CD8-positive, alpha-beta memory T cell (primary cell): ENCODE measurements at regions not wholly inside any gene's neighbourhood (a gene's known extent, or its start where the extent isn't known, plus 50 kb on each side); places are given as distances from the start of the nearest gene placed in this dataset.

Experiments
- CTCF ChIA-PET: fragments of 350-600 bp; sonication (Branson Sonifier 250); formaldehyde crosslinking; loops from one replicate; lab custom pipeline; 2021; ENCODE audit warnings: antibody characterized with exemption; lab: Charles Lee
- POLR2A ChIA-PET: fragments of 350-600 bp; sonication (Branson Sonifier 250); formaldehyde crosslinking; loops from one replicate; lab custom pipeline; 2021; ENCODE audit warnings: antibody characterized with exemption; lab: Charles Lee
- DNase-seq, 5 donors: peaks; one replicate each; pipeline versions ENCODE4 v3.0.0 to v3.0.0-alpha.2; 2020 to 2022; ENCODE audit warnings: mixed read lengths in 1 of 5
- H3K27ac ChIP-seq: one replicate; pipeline ENCODE4 v1.7.0; 2013; ENCODE audit warnings: low read depth, mild to moderate bottlenecking, low read length, moderate library complexity
- H3K27me3 ChIP-seq: 2 replicates; pipeline ENCODE4 v1.7.0; 2013; ENCODE audit warnings: low read length, mild to moderate bottlenecking; ENCODE audit not compliant: insufficient read depth, poor library complexity, severe bottlenecking
- H3K36me3 ChIP-seq: 2 replicates; pipeline ENCODE4 v1.7.0; 2013; ENCODE audit warnings: mild to moderate bottlenecking, low read length, moderate library complexity; ENCODE audit not compliant: insufficient read depth
- H3K4me1 ChIP-seq: 2 replicates; pipeline ENCODE4 v1.7.0; 2013; ENCODE audit warnings: mild to moderate bottlenecking, low read length, moderate library complexity; ENCODE audit not compliant: insufficient read depth
- H3K4me3 ChIP-seq: 2 replicates; pipeline ENCODE4 v1.7.0; 2013; ENCODE audit warnings: mild to moderate bottlenecking, low read length
- H3K9me3 ChIP-seq: 2 replicates; pipeline ENCODE4 v1.7.0; 2013; ENCODE audit warnings: mild to moderate bottlenecking, low read length
- H3K27ac Mint-ChIP-seq, 8 donors: one replicate each; pipeline ENCODE4 v1.8.0; 2020 to 2021; ENCODE audit warnings: mixed read lengths in 8 of 8, mild to moderate bottlenecking in 6 of 8, inconsistent platforms in 3 of 8, moderate library complexity in 3 of 8
- H3K27me3 Mint-ChIP-seq, 2 donors: one replicate each; pipeline ENCODE4 v1.8.0; 2020 to 2021; ENCODE audit warnings: mixed read lengths in 2 of 2, mild to moderate bottlenecking in 1 of 2, moderate library complexity in 1 of 2
- H3K36me3 Mint-ChIP-seq, 3 donors: one replicate each; pipeline ENCODE4 v1.8.0; 2020 to 2021; ENCODE audit warnings: mixed read lengths in 3 of 3, inconsistent platforms in 1 of 3, mild to moderate bottlenecking in 1 of 3
- H3K4me1 Mint-ChIP-seq, 3 donors: one replicate each; pipeline ENCODE4 v1.8.0; 2020 to 2021; ENCODE audit warnings: mixed read lengths in 3 of 3, inconsistent platforms in 1 of 3, mild to moderate bottlenecking in 1 of 3
- H3K4me3 Mint-ChIP-seq, 7 donors: one replicate each; pipeline ENCODE4 v1.8.0; 2020 to 2021; ENCODE audit warnings: mixed read lengths in 7 of 7, mild to moderate bottlenecking in 6 of 7, moderate library complexity in 4 of 7, inconsistent platforms in 2 of 7
- H3K9me3 Mint-ChIP-seq, 5 donors: one replicate each; pipeline ENCODE4 v1.8.0; 2020 to 2022; ENCODE audit warnings: mixed read lengths in 5 of 5, mild to moderate bottlenecking in 3 of 5, moderate library complexity in 2 of 5, inconsistent platforms in 1 of 5

DNA sequence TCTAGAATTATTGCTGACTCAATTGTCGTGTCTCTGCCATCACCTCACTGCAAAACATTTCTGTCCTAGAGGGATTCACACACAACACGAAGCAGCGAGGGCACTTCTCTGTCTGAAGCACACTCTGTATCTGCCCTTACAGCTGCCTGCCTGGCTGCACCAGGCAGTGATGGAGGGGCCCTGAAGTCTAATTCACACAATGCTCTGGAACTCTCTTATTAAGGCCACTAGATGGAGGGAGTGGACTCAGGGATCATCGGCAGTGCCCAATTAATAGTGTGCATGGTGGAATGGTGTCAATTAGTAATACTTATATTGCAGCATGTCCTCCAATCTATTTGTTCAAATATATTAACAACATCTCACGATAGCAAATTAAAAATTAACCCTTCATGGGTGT is 157.5 kb upstream of the MAP1B start:
- Histone ChIP-seq H3K27ac (no peak overlapping the region), H3K4me1 (no peaks in the 10 kb centered on the region), H3K4me3 (no peak overlapping the region), H3K27me3 (no peaks in the 10 kb centered on the region), H3K36me3 (no peaks in the 10 kb centered on the region), H3K9me3 (no peaks in the 10 kb centered on the region)
- DNase-seq: no peak
- peaks cover 0 to 3% (median 0%) of the 10 kb centered on the region in 3 donors for H3K36me3 Mint-ChIP-seq
- H3K27ac Mint-ChIP-seq: no peak overlapping the region
- peaks cover 10 to 23% of the 10 kb centered on the region in 2 donors for H3K27me3 Mint-ChIP-seq
- no peak overlapping the region for H3K4me3 Mint-ChIP-seq
- H3K9me3 Mint-ChIP-seq: peaks cover 0 to 5% (median 2%) of the 10 kb centered on the region in 5 donors
- ChIA-PET POLR2A (no interaction called here), CTCF (interaction anchor here (1.1 kb wide), 1 partner anchor 18 kb away, joined by 3 read pairs; no protein-coding TSS in a partner anchor)
- no peaks in the 10 kb centered on the region for H3K4me1 Mint-ChIP-seq

DNA sequence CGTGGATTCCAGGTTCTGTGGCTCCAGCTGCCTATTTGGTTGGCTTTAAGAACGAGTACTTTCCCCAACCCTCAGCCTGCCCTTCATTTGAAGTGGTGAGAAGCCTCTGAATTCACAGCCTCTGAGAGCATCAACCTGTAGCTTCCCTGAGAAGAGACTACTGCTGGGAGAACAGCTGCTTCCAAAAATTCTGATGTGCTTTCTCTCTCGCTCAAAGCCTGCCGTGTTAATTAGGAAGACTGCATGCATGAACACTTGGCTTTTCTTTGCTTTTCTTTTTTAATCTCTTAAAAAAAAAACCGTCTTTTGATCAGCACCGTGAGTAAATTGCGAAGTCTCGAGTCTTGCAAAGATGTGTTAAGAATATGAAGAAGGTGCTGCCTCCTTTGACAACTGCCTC is 153.4 kb upstream of the MAP1B start:
- Mint-ChIP-seq H3K9me3 (peaks cover 0 to 5% (median 2%) of the 10 kb centered on the region in 5 donors), H3K4me1 (no peaks in the 10 kb centered on the region), H3K4me3 (no peak overlapping the region), H3K36me3 (peaks cover 0 to 3% (median 0%) of the 10 kb centered on the region in 3 donors), H3K27ac (no peak overlapping the region), H3K27me3 (peaks cover 10 to 34% of the 10 kb centered on the region in 2 donors)
- no peak for DNase-seq
- no peaks in the 10 kb centered on the region for H3K27me3 ChIP-seq
- POLR2A ChIA-PET: no interaction called here
- H3K27ac ChIP-seq: no peak overlapping the region
- H3K36me3 ChIP-seq: no peaks in the 10 kb centered on the region
- no peaks in the 10 kb centered on the region for H3K9me3 ChIP-seq
- H3K4me1 ChIP-seq: no peaks in the 10 kb centered on the region
- CTCF ChIA-PET: no interaction called here
- no peak overlapping the region for H3K4me3 ChIP-seq

DNA sequence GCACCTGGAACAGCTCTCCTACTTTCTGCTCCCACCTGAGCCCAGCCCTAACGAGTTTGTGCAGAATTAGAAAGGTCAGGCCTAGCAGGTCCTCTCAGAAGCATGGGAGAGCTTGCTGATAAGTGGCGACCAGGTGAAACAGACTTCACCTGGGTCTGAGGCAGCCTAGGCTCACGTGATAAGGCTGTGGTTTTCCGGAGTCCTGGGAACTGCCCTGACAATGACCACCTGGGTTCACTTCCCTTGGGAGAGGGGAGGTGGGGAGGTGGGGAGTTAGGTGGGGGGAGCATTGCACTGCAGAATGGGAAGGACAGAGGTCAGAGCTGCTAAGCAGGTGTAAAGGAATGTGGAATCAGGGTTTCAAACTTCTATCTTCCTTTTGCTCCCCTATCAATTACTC is 152.9 kb upstream of the MAP1B start:
- Histone ChIP-seq H3K27me3 (no peaks in the 10 kb centered on the region), H3K27ac (no peak overlapping the region), H3K4me1 (no peaks in the 10 kb centered on the region), H3K36me3 (no peaks in the 10 kb centered on the region), H3K4me3 (no peak overlapping the region), H3K9me3 (no peaks in the 10 kb centered on the region)
- Mint-ChIP-seq H3K27me3 (peaks cover 8 to 34% of the 10 kb centered on the region in 2 donors), H3K9me3 (peaks cover 0 to 5% (median 2%) of the 10 kb centered on the region in 5 donors), H3K4me1 (no peaks in the 10 kb centered on the region), H3K4me3 (no peak overlapping the region), H3K27ac (peak overlapping the region in 1 of 8 donors; percentile 21), H3K36me3 (peaks cover 0 to 3% (median 0%) of the 10 kb centered on the region in 3 donors)
- CTCF ChIA-PET: no interaction called here
- POLR2A ChIA-PET: no interaction called here
- DNase-seq: no peak

DNA sequence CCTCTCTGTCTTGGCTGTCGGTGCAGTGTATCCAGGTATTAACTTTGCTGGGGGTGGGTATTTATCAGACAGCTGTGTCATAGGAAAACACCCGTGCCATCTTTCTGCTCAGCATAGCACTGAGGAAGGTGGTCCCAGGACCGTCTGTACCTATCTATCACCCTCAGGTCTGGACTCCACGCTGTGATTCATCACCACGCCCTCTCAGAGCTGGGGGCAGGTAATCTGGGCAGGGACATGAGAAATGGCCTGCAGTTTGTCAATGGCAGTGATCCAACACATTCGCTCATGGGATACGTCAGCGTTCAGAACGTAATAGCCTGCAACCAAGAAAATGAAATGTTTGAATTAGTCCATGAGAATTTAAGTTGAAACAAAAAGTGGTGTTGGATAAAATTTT is 151.6 kb upstream of the MAP1B start:
- Mint-ChIP-seq H3K36me3 (no peaks in the 10 kb centered on the region), H3K9me3 (peaks cover 0 to 5% (median 0%) of the 10 kb centered on the region in 5 donors), H3K4me1 (no peaks in the 10 kb centered on the region), H3K27ac (no peak overlapping the region), H3K27me3 (peaks cover 7 to 34% of the 10 kb centered on the region in 2 donors), H3K4me3 (no peak overlapping the region)
- Histone ChIP-seq H3K36me3 (no peaks in the 10 kb centered on the region), H3K27ac (no peak overlapping the region), H3K4me3 (no peak overlapping the region), H3K27me3 (no peaks in the 10 kb centered on the region), H3K9me3 (no peaks in the 10 kb centered on the region), H3K4me1 (no peaks in the 10 kb centered on the region)
- POLR2A ChIA-PET: no interaction called here
- no peak for DNase-seq
- CTCF ChIA-PET: no interaction called here

DNA sequence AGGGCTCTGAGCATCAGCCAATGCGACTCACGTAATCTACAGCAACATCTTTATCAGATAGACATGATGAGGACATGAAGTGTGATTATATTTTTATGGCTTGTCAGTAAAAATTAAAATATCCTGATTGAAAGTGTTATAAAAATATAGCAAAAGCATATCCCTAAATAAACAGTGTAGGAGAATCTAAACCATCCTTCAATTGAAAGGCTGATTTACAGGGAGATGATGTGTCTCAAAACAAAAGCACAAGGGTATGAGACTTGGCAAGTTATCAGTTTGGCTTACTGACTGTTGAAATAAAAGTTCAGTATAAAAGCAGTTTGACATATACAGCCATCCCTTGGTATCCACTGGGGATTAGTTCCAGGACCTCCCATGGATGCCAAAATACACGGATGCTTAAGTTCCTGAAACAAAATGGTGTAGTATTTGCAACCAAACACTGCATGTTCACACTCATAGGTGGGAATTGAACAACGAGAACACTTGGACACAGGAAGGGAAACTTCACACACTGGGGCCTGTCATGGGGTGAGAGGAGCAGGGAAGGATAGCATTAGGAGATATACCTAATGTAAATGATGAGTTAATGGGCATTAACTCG is 149.9 kb upstream of the MAP1B start:
- ChIA-PET CTCF (no interaction called here), POLR2A (no interaction called here)
- Histone ChIP-seq H3K27me3 (no peaks in the 10 kb centered on the region), H3K4me1 (no peaks in the 10 kb centered on the region), H3K36me3 (no peaks in the 10 kb centered on the region), H3K4me3 (no peak overlapping the region), H3K9me3 (no peaks in the 10 kb centered on the region), H3K27ac (no peak overlapping the region)
- no peak overlapping the region for H3K27ac Mint-ChIP-seq
- peaks cover 0 to 30% of the 10 kb centered on the region in 2 donors for H3K27me3 Mint-ChIP-seq
- DNase-seq: no peak
- no peaks in the 10 kb centered on the region for H3K9me3 Mint-ChIP-seq
- peak overlapping the region in 1 of 7 donors; percentile 37 for H3K4me3 Mint-ChIP-seq
- H3K36me3 Mint-ChIP-seq: no peaks in the 10 kb centered on the region
- no peaks in the 10 kb centered on the region for H3K4me1 Mint-ChIP-seq

- Mint-ChIP-seq H3K27me3 (peaks cover 0 to 12% of the 10 kb centered on the region in 2 donors), H3K4me1 (no peaks in the 10 kb centered on the region), H3K9me3 (no peaks in the 10 kb centered on the region), H3K4me3 (no peak overlapping the region), H3K36me3 (no peaks in the 10 kb centered on the region), H3K27ac (no peak overlapping the region)
- H3K4me3 ChIP-seq: no peak overlapping the region
- H3K27me3 ChIP-seq: no peaks in the 10 kb centered on the region
- no peak overlapping the region for H3K27ac ChIP-seq
- no peaks in the 10 kb centered on the region for H3K9me3 ChIP-seq
- no peaks in the 10 kb centered on the region for H3K4me1 ChIP-seq
- no peak for DNase-seq
- ChIA-PET CTCF (interaction anchor here (1.3 kb wide), 1 partner anchor 12 kb away, joined by 3 read pairs; no protein-coding TSS in a partner anchor), POLR2A (no interaction called here)
- no peaks in the 10 kb centered on the region for H3K36me3 ChIP-seq
Measured at GRCh38 chr5:71960195-71960594, 147.1 kb upstream of the MAP1B start.

DNA sequence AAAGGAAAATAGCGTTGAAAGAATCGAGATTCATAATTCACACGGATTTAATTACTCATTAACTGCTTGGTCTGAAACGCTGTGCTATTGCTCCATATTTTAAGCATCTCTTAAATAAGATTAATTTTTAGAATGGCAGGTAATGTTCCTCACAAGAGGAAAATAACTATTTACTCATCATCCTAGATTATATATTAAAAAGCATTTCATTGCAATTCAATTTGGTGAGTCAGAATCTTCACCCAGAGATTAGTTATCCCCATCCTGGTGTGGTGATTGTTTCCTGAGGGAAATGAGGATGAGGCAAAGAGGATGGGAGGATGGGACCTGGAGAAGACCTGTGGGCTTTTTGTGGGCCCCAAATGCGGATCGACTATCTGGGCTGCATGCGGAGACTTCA is 145.5 kb upstream of the MAP1B start:
- no peak overlapping the region for H3K27ac Mint-ChIP-seq
- H3K4me1 Mint-ChIP-seq: no peaks in the 10 kb centered on the region
- H3K4me1 ChIP-seq: no peaks in the 10 kb centered on the region
- H3K4me3 Mint-ChIP-seq: no peak overlapping the region
- no peak overlapping the region for H3K4me3 ChIP-seq
- ChIA-PET POLR2A (no interaction called here), CTCF (no interaction called here)
- no peaks in the 10 kb centered on the region for H3K36me3 Mint-ChIP-seq
- no peaks in the 10 kb centered on the region for H3K27me3 ChIP-seq
- H3K36me3 ChIP-seq: no peaks in the 10 kb centered on the region
- no peak for DNase-seq
- H3K9me3 ChIP-seq: no peaks in the 10 kb centered on the region
- no peaks in the 10 kb centered on the region for H3K9me3 Mint-ChIP-seq
- no peak overlapping the region for H3K27ac ChIP-seq
- peaks cover 2 to 7% of the 10 kb centered on the region in 2 donors for H3K27me3 Mint-ChIP-seq

GRCh38 chr5:71969460-71969859 is 137.8 kb upstream of the MAP1B start:
- no peaks in the 10 kb centered on the region for H3K4me1 Mint-ChIP-seq
- Histone ChIP-seq H3K4me3 (no peak overlapping the region), H3K27me3 (no peaks in the 10 kb centered on the region), H3K27ac (no peak overlapping the region), H3K4me1 (no peaks in the 10 kb centered on the region), H3K36me3 (no peaks in the 10 kb centered on the region), H3K9me3 (no peaks in the 10 kb centered on the region)
- H3K36me3 Mint-ChIP-seq: no peaks in the 10 kb centered on the region
- no peak overlapping the region for H3K4me3 Mint-ChIP-seq
- H3K27ac Mint-ChIP-seq: no peak overlapping the region
- POLR2A ChIA-PET: no interaction called here
- CTCF ChIA-PET: no interaction called here
- peaks cover 6 to 18% of the 10 kb centered on the region in 2 donors for H3K27me3 Mint-ChIP-seq
- peaks cover 0 to 2% (median 0%) of the 10 kb centered on the region in 5 donors for H3K9me3 Mint-ChIP-seq
- DNase-seq: no peak
